Liver (tissue), 8 donors: ENCODE measurements at regions not wholly inside any gene's neighbourhood (a gene's known extent, or its start where the extent isn't known, plus 50 kb on each side); places are given as distances from the start of the nearest gene placed in this dataset.

Experiments used
- DNase-seq: peaks from one replicate; pipeline ENCODE4 v3.0.0-alpha.2; 2017; ENCODE audit warnings: low spot score
- H3K27ac ChIP-seq, 2 donors: one replicate each; pipeline ENCODE4 v1.7.0; 2013; ENCODE audit warnings: inconsistent platforms in 2 of 2, low read length in 2 of 2, control low read depth in 1 of 2, low read depth in 1 of 2, mild to moderate bottlenecking in 1 of 2
- H3K27me3 ChIP-seq, 4 donors: one replicate each; pipeline versions ENCODE4 v1.6.1 to v1.7.0; 2013; ENCODE audit warnings: low read length in 3 of 4, inconsistent platforms in 1 of 4, mild to moderate bottlenecking in 1 of 4, moderate library complexity in 1 of 4; ENCODE audit not compliant: control insufficient read depth in 4 of 4, insufficient read depth in 4 of 4
- H3K36me3 ChIP-seq, 4 donors: one replicate each; pipeline versions ENCODE4 v1.6.1 to v1.7.0; 2013; ENCODE audit warnings: low read length in 3 of 4, mild to moderate bottlenecking in 3 of 4, low read depth in 1 of 4, moderate library complexity in 1 of 4; ENCODE audit not compliant: control insufficient read depth in 4 of 4, insufficient read depth in 3 of 4
- H3K4me1 ChIP-seq, 4 donors: one replicate each; pipeline versions ENCODE4 v1.6.1 to v1.7.0; 2013; ENCODE audit warnings: low read length in 3 of 4, mild to moderate bottlenecking in 3 of 4, moderate library complexity in 1 of 4; ENCODE audit not compliant: control insufficient read depth in 4 of 4, insufficient read depth in 4 of 4
- H3K4me3 ChIP-seq, 3 donors: one replicate each; pipeline versions ENCODE4 v1.6.1 to v1.7.0; 2013; ENCODE audit warnings: low read length in 3 of 3, control low read depth in 1 of 3, low read depth in 1 of 3, mild to moderate bottlenecking in 1 of 3
- H3K9ac ChIP-seq, 2 donors: one replicate each; pipeline ENCODE4 v1.7.0; 2013; ENCODE audit warnings: low read length in 2 of 2, mild to moderate bottlenecking in 2 of 2, moderate library complexity in 2 of 2, control low read depth in 1 of 2, low read depth in 1 of 2
- H3K9me3 ChIP-seq, 4 donors: one replicate each; pipeline versions ENCODE4 v1.6.1 to v1.7.0; 2013; ENCODE audit warnings: low read length in 3 of 4; ENCODE audit not compliant: control insufficient read depth in 4 of 4
- EGR1 ChIP-seq, 2 donors: IDR thresholded peaks; 2 replicates each; pipeline ENCODE4 v1.6.1; 2016 to 2018; ENCODE audit warnings: antibody characterized with exemption in 2 of 2, low read depth in 2 of 2
- FOXA1 ChIP-seq: IDR thresholded peaks from 2 replicates; pipeline ENCODE4 v1.6.1; 2016; ENCODE audit warnings: antibody characterized with exemption
- FOXA2 ChIP-seq: IDR thresholded peaks from 2 replicates; pipeline ENCODE4 v1.6.1; 2016; ENCODE audit warnings: antibody characterized with exemption
- GABPA ChIP-seq, 2 donors: IDR thresholded peaks in 1 of 2; conservative IDR thresholded peaks in 1 of 2; 2 replicates each; pipeline ENCODE4 v1.6.1; 2016; ENCODE audit warnings: antibody characterized with exemption in 2 of 2, mild to moderate bottlenecking in 1 of 2, moderate library complexity in 1 of 2
- HNF4A ChIP-seq, 2 donors: conservative IDR thresholded peaks; 2 replicates each; pipeline ENCODE4 v1.6.1; 2016; ENCODE audit warnings: antibody characterized with exemption in 2 of 2, mild to moderate bottlenecking in 2 of 2
- HNF4G ChIP-seq: IDR thresholded peaks from 2 replicates; pipeline ENCODE4 v1.6.1; 2016; ENCODE audit warnings: antibody characterized with exemption
- JUND ChIP-seq, 2 donors: IDR thresholded peaks; 2 replicates each; pipeline ENCODE4 v1.6.1; 2016; ENCODE audit warnings: antibody characterized with exemption in 2 of 2
- NR2F2 ChIP-seq: IDR thresholded peaks from 2 replicates; pipeline ENCODE4 v1.6.1; 2016; ENCODE audit warnings: antibody characterized with exemption
- RAD21 ChIP-seq, 2 donors: IDR thresholded peaks; 2 replicates each; pipeline ENCODE4 v1.6.1; 2016; ENCODE audit warnings: antibody characterized with exemption in 2 of 2, mild to moderate bottlenecking in 2 of 2
- RXRA ChIP-seq, 2 donors: IDR thresholded peaks; 2 replicates each; pipeline ENCODE4 v1.6.1; 2017 to 2018; ENCODE audit warnings: antibody characterized with exemption in 2 of 2, mild to moderate bottlenecking in 1 of 2
- SP1 ChIP-seq: IDR thresholded peaks from 2 replicates; pipeline ENCODE4 v1.6.1; 2018; ENCODE audit warnings: antibody characterized with exemption, mild to moderate bottlenecking
- TAF1 ChIP-seq: conservative IDR thresholded peaks from 2 replicates; pipeline ENCODE4 v1.6.1; 2016; ENCODE audit warnings: antibody characterized with exemption, mild to moderate bottlenecking
- YY1 ChIP-seq: IDR thresholded peaks from 2 replicates; pipeline ENCODE4 v1.6.1; 2016; ENCODE audit warnings: antibody characterized with exemption, mild to moderate bottlenecking
- WGBS: extraction: QIAGEN DNeasy Blood & Tissue Kit; methylation state at CpG from one replicate; pipeline ENCODE4 v1.1.7; 2013; 5-methylcytosine and 5-hydroxymethylcytosine counted together
- TF ChIP-seq, protein P1 (sequence below): IDR thresholded peaks from 2 replicates; pipeline ENCODE4 v1.6.1; 2016; ENCODE audit warnings: antibody characterized with exemption
- TF ChIP-seq, protein P2 (sequence below): IDR thresholded peaks from 2 replicates; pipeline ENCODE4 v1.6.1; 2016; ENCODE audit warnings: antibody characterized with exemption
- TF ChIP-seq, protein P3 (sequence below): IDR thresholded peaks from 2 replicates; pipeline ENCODE4 v1.6.1; 2016; ENCODE audit warnings: antibody characterized with exemption
- TF ChIP-seq, protein P4 (sequence below): fragments of 150-350 bp; IDR thresholded peaks from 2 replicates; pipeline ENCODE4 v1.5.1; 2017; ENCODE audit warnings: improper control_type of control experiment, low read depth, low read length; ENCODE audit not compliant: missing input control
- TF ChIP-seq, protein P5 (sequence below): IDR thresholded peaks from 2 replicates; pipeline ENCODE4 v1.6.1; 2016; ENCODE audit warnings: antibody characterized with exemption, mild to moderate bottlenecking
- donor health status: healthy.
- donor health status: healthy.
- donor health status: healthy.
- donor health status: healthy.
- donor health status: healthy.

DNA sequence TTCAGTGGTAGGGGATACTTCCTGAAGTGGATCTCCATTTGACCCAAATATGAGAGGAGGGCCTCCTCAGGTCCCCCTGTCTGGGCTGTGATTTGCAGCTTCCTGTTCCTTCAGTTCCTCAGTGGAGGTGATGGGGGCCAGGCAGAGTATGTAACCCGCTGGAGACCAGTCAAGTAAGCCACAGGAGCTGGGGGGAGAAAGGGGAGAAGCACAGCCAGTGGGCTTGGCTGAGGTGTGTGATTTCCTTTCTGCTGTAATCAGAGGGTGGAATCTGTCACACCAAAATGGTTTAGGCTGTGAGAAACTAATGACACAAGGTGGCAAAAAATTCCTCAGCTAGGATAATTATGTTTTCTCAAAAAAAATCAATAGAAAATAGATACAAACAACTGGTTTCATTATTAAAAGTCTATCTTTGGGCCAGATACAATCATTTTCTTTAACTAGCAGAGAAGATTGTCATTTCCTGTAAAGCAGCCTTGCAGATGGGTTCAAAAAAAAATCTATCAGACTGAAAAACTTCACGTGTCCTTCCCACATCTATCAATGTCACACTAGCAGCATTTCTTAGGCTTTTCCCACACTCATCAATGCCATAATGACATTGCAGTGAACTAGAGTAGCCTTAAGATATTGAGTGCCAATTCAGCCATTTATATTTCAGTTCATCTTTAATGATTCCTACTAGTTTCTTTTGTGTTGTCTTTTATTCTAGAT lies 1660.3 kb downstream of the EFNB2 start:
- WGBS: 45% methylated on average over 2 of the region's 2 CpGs
- H3K9me3 ChIP-seq: no peaks in the 10 kb centered on the region
- TF ChIP-seq GABPA (IDR thresholded peaks at IDR 0.05 in 1 of 2, conservative IDR thresholded peaks at IDR 0.05 in 1 of 2): no peak
- TF ChIP-seq, protein P1, sequence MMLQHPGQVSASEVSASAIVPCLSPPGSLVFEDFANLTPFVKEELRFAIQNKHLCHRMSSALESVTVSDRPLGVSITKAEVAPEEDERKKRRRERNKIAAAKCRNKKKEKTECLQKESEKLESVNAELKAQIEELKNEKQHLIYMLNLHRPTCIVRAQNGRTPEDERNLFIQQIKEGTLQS: no peak
- TF ChIP-seq RAD21 (IDR thresholded peaks at IDR 0.05): no peak
- TF ChIP-seq, protein P2, sequence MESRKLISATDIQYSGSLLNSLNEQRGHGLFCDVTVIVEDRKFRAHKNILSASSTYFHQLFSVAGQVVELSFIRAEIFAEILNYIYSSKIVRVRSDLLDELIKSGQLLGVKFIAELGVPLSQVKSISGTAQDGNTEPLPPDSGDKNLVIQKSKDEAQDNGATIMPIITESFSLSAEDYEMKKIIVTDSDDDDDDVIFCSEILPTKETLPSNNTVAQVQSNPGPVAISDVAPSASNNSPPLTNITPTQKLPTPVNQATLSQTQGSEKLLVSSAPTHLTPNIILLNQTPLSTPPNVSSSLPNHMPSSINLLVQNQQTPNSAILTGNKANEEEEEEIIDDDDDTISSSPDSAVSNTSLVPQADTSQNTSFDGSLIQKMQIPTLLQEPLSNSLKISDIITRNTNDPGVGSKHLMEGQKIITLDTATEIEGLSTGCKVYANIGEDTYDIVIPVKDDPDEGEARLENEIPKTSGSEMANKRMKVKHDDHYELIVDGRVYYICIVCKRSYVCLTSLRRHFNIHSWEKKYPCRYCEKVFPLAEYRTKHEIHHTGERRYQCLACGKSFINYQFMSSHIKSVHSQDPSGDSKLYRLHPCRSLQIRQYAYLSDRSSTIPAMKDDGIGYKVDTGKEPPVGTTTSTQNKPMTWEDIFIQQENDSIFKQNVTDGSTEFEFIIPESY: no peak
- no peak for TF ChIP-seq HNF4A (conservative IDR thresholded peaks at IDR 0.05)
- no peak for TF ChIP-seq EGR1 (IDR thresholded peaks at IDR 0.05; ENCODE audit: low read depth in 2 of 2)
- no peak for TF ChIP-seq FOXA2
- TF ChIP-seq SP1: no peak
- TF ChIP-seq NR2F2: no peak
- TF ChIP-seq, protein P3, sequence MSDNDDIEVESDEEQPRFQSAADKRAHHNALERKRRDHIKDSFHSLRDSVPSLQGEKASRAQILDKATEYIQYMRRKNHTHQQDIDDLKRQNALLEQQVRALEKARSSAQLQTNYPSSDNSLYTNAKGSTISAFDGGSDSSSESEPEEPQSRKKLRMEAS: no peak
- no peak for TF ChIP-seq HNF4G
- TF ChIP-seq RXRA (IDR thresholded peaks at IDR 0.05): no peak

DNA sequence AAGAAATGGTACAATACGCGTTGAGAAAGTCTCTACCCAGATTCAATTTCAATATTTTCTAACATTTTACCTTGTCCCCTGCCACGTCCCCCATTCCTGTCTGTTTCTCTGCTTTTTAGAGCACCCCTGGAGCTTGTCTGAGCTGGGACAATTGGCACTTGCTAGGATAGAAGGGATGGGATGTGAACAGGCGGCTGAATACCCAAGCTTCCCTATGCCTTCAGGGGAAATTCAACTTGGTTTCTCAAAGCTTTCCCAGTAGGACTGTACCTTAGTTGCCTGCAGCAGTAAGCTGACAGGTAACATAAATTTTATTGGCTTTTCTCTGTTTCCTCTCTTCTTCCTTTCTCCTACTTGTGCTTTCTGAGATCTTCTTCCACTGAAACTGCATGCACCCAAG lies 1663.3 kb downstream of the EFNB2 start:
- H3K27ac ChIP-seq: no peak overlapping the region
- TF ChIP-seq, protein P4, sequence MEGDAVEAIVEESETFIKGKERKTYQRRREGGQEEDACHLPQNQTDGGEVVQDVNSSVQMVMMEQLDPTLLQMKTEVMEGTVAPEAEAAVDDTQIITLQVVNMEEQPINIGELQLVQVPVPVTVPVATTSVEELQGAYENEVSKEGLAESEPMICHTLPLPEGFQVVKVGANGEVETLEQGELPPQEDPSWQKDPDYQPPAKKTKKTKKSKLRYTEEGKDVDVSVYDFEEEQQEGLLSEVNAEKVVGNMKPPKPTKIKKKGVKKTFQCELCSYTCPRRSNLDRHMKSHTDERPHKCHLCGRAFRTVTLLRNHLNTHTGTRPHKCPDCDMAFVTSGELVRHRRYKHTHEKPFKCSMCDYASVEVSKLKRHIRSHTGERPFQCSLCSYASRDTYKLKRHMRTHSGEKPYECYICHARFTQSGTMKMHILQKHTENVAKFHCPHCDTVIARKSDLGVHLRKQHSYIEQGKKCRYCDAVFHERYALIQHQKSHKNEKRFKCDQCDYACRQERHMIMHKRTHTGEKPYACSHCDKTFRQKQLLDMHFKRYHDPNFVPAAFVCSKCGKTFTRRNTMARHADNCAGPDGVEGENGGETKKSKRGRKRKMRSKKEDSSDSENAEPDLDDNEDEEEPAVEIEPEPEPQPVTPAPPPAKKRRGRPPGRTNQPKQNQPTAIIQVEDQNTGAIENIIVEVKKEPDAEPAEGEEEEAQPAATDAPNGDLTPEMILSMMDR: no peak
- TF ChIP-seq SP1 (no peak), HNF4G (no peak), HNF4A (conservative IDR thresholded peaks at IDR 0.05) (no peak), TAF1 (no peak), YY1 (no peak), RXRA (IDR thresholded peaks at IDR 0.05) (no peak), FOXA1 (no peak), EGR1 (IDR thresholded peaks at IDR 0.05; ENCODE audit: low read depth in 2 of 2) (no peak), GABPA (IDR thresholded peaks at IDR 0.05 in 1 of 2, conservative IDR thresholded peaks at IDR 0.05 in 1 of 2) (no peak), RAD21 (IDR thresholded peaks at IDR 0.05) (no peak), JUND (IDR thresholded peaks at IDR 0.05) (no peak), NR2F2 (no peak), FOXA2 (no peak)
- TF ChIP-seq, protein P3: no peak
- TF ChIP-seq, protein P1: no peak
- TF ChIP-seq, protein P5, sequence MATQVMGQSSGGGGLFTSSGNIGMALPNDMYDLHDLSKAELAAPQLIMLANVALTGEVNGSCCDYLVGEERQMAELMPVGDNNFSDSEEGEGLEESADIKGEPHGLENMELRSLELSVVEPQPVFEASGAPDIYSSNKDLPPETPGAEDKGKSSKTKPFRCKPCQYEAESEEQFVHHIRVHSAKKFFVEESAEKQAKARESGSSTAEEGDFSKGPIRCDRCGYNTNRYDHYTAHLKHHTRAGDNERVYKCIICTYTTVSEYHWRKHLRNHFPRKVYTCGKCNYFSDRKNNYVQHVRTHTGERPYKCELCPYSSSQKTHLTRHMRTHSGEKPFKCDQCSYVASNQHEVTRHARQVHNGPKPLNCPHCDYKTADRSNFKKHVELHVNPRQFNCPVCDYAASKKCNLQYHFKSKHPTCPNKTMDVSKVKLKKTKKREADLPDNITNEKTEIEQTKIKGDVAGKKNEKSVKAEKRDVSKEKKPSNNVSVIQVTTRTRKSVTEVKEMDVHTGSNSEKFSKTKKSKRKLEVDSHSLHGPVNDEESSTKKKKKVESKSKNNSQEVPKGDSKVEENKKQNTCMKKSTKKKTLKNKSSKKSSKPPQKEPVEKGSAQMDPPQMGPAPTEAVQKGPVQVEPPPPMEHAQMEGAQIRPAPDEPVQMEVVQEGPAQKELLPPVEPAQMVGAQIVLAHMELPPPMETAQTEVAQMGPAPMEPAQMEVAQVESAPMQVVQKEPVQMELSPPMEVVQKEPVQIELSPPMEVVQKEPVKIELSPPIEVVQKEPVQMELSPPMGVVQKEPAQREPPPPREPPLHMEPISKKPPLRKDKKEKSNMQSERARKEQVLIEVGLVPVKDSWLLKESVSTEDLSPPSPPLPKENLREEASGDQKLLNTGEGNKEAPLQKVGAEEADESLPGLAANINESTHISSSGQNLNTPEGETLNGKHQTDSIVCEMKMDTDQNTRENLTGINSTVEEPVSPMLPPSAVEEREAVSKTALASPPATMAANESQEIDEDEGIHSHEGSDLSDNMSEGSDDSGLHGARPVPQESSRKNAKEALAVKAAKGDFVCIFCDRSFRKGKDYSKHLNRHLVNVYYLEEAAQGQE: no peak
- TF ChIP-seq, protein P2: no peak
- H3K27me3 ChIP-seq: no peaks in the 10 kb centered on the region
- no peak for DNase-seq
- H3K36me3 ChIP-seq: no peaks in the 10 kb centered on the region
- no peak overlapping the region for H3K4me3 ChIP-seq
- no peak overlapping the region for H3K9ac ChIP-seq
- no peaks in the 10 kb centered on the region for H3K4me1 ChIP-seq
- no peaks in the 10 kb centered on the region for H3K9me3 ChIP-seq
- 63% methylated on average over 4 of the region's 4 CpGs for WGBS

More for the DNA sequence above, 1660.3 kb downstream of the EFNB2 start:
- Histone ChIP-seq H3K4me1 (no peaks in the 10 kb centered on the region), H3K36me3 (no peaks in the 10 kb centered on the region), H3K9ac (no peak overlapping the region), H3K27ac (no peak overlapping the region), H3K4me3 (no peak overlapping the region), H3K27me3 (no peaks in the 10 kb centered on the region)
- no peak for DNase-seq
